ENCODE measurements at regions not wholly inside any gene's neighbourhood (a gene's known extent, or its start where the extent isn't known, plus 50 kb on each side); places are given as distances from the start of the nearest gene placed in this dataset.

DNA sequence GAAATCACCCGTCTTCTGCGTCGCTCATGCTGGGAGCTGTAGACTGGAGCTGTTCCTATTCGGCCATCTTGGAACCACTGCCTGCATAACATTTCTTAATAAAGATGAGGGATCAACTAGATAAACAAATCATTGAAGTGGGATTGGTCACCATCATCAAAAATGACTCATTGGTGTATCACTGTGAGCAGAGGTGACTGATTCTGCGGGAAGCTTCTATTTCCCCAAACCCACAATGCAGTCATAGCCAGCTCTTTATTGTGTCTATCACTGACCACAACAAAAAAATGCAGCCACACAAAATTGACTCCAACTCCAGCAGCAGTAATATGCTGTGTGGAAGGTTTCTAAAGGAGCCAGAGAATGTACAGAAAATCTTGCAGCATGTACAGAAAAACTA lies 630.7 kb upstream of the HS6ST1 start:
- no peak for DNase-seq (ENCODE audit: insufficient read length, low spot score, missing footprints)
- Histone ChIP-seq H2AFZ (ENCODE audit: low read length) (no peak overlapping the region), H3K36me3 (ENCODE audit: insufficient read depth, low read length) (no peaks in the 10 kb centered on the region), H3K27ac (ENCODE audit: low read depth, low read length) (no peak overlapping the region), H4K20me1 (ENCODE audit: insufficient read depth, low read length) (no peaks in the 10 kb centered on the region), H3K9me3 (ENCODE audit: low read depth, low read length) (no peaks in the 10 kb centered on the region), H3K4me1 (ENCODE audit: insufficient read depth, low read length) (no peaks in the 10 kb centered on the region), H3K4me2 (ENCODE audit: insufficient read depth, low read length) (no peak overlapping the region), H3K4me3 (ENCODE audit: insufficient read depth, low read length) (no peak overlapping the region), H3K27me3 (ENCODE audit: insufficient read depth, low read length) (no peaks in the 10 kb centered on the region), H3K79me2 (ENCODE audit: insufficient read depth, low read length) (no peaks in the 10 kb centered on the region)
- TF ChIP-seq, protein P1, sequence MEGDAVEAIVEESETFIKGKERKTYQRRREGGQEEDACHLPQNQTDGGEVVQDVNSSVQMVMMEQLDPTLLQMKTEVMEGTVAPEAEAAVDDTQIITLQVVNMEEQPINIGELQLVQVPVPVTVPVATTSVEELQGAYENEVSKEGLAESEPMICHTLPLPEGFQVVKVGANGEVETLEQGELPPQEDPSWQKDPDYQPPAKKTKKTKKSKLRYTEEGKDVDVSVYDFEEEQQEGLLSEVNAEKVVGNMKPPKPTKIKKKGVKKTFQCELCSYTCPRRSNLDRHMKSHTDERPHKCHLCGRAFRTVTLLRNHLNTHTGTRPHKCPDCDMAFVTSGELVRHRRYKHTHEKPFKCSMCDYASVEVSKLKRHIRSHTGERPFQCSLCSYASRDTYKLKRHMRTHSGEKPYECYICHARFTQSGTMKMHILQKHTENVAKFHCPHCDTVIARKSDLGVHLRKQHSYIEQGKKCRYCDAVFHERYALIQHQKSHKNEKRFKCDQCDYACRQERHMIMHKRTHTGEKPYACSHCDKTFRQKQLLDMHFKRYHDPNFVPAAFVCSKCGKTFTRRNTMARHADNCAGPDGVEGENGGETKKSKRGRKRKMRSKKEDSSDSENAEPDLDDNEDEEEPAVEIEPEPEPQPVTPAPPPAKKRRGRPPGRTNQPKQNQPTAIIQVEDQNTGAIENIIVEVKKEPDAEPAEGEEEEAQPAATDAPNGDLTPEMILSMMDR (IDR thresholded peaks at IDR 0.05; ENCODE audit: extremely low read depth, low read depth, low read length), result no peak

DNA sequence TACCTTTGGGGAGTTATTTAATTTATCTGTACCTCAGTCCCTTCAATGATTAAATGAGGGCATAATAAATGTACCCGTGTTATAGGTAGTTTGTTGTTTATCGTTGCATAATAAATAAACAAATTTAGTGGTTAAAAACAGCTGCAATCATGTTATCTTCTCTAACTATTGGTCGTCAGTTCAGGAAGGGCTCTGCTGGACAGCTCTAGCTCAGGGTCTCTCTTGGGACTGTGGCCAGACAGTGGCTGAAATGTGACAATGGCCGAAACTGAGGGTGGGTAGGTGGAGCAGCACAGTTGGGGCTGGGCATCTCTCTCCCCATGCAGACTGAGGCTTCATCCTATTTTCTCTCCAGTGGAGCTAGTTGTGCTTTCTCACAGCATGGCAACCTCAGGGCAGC lies 632.1 kb upstream of the HS6ST1 start:
- DNase-seq (ENCODE audit: insufficient read length, low spot score, missing footprints), result no peak
- no peak overlapping the region for H3K27ac ChIP-seq (ENCODE audit: low read depth, low read length)
- H3K27me3 ChIP-seq (ENCODE audit: insufficient read depth, low read length), result no peaks in the 10 kb centered on the region
- no peaks in the 10 kb centered on the region for H3K79me2 ChIP-seq (ENCODE audit: insufficient read depth, low read length)
- no peaks in the 10 kb centered on the region for H3K36me3 ChIP-seq (ENCODE audit: insufficient read depth, low read length)
- H3K4me1 ChIP-seq (ENCODE audit: insufficient read depth, low read length), result no peaks in the 10 kb centered on the region
- TF ChIP-seq, protein P1 (IDR thresholded peaks at IDR 0.05; ENCODE audit: extremely low read depth, low read depth, low read length), result no peak
- no peaks in the 10 kb centered on the region for H4K20me1 ChIP-seq (ENCODE audit: insufficient read depth, low read length)
- H2AFZ ChIP-seq (ENCODE audit: low read length), result no peak overlapping the region
- H3K4me3 ChIP-seq (ENCODE audit: insufficient read depth, low read length), result no peak overlapping the region
- H3K9me3 ChIP-seq (ENCODE audit: low read depth, low read length), result no peaks in the 10 kb centered on the region
- no peak overlapping the region for H3K4me2 ChIP-seq (ENCODE audit: insufficient read depth, low read length)

DNA sequence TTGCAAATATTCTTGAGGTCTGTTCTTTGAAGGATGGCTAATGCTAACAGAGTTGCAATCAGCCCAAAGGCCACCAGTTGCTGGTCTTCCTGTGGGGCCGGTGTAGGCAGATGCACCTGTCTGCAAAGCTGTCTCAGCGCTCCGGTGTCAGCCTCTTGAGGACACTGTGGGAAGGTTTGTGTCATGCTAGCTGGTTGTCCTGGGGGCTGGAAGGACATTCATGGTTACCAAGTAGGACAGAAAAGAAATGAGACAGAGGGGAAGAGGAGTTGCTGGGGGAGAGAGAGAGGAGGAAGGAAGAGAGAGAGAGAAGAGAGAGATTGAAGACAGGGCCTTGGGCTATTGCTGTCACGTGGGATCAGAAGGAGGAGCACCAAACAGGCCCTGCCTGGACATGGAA lies 639.6 kb upstream of the HS6ST1 start:
- no peaks in the 10 kb centered on the region for H3K79me2 ChIP-seq (ENCODE audit: insufficient read depth, low read length)
- H3K27ac ChIP-seq (ENCODE audit: low read depth, low read length), result no peak overlapping the region
- H3K27me3 ChIP-seq (ENCODE audit: insufficient read depth, low read length), result no peaks in the 10 kb centered on the region
- H3K4me3 ChIP-seq (ENCODE audit: insufficient read depth, low read length), result no peak overlapping the region
- H2AFZ ChIP-seq (ENCODE audit: low read length), result no peak overlapping the region
- no peak overlapping the region for H3K4me2 ChIP-seq (ENCODE audit: insufficient read depth, low read length)
- H3K36me3 ChIP-seq (ENCODE audit: insufficient read depth, low read length), result no peaks in the 10 kb centered on the region
- H3K4me1 ChIP-seq (ENCODE audit: insufficient read depth, low read length), result no peaks in the 10 kb centered on the region
- TF ChIP-seq, protein P1 (IDR thresholded peaks at IDR 0.05; ENCODE audit: extremely low read depth, low read depth, low read length), result no peak
- no peaks in the 10 kb centered on the region for H4K20me1 ChIP-seq (ENCODE audit: insufficient read depth, low read length)
- no peak for DNase-seq (ENCODE audit: insufficient read length, low spot score, missing footprints)
- H3K9me3 ChIP-seq (ENCODE audit: low read depth, low read length), result peaks cover 4% of the 10 kb centered on the region

DNA sequence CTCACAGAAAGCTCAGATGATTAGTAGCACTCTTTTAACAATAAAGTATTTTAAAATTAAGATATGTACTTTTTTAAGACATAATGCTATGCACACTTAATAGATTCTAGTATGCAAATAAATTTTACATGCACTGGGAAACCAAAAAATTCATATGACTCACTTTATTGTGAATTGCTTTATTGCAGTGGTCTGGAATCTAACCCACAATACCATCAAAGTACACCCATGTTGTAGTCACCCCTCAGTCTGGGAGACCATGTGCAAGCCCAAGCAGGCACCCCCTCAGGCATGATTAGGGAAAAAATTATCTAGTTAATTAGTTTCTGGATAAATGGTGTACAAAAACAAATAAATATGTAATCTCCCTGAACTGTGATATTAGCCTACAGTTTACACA lies 649.0 kb upstream of the HS6ST1 start:
- Histone ChIP-seq H3K4me1 (ENCODE audit: insufficient read depth, low read length) (no peaks in the 10 kb centered on the region), H3K79me2 (ENCODE audit: insufficient read depth, low read length) (no peaks in the 10 kb centered on the region), H4K20me1 (ENCODE audit: insufficient read depth, low read length) (no peaks in the 10 kb centered on the region), H3K4me2 (ENCODE audit: insufficient read depth, low read length) (no peak overlapping the region), H3K4me3 (ENCODE audit: insufficient read depth, low read length) (no peak overlapping the region), H3K9me3 (ENCODE audit: low read depth, low read length) (peaks cover 3% of the 10 kb centered on the region), H2AFZ (ENCODE audit: low read length) (no peak overlapping the region), H3K27me3 (ENCODE audit: insufficient read depth, low read length) (no peaks in the 10 kb centered on the region), H3K27ac (ENCODE audit: low read depth, low read length) (no peak overlapping the region), H3K36me3 (ENCODE audit: insufficient read depth, low read length) (no peaks in the 10 kb centered on the region)
- DNase-seq (ENCODE audit: insufficient read length, low spot score, missing footprints), result no peak
- TF ChIP-seq, protein P1 (IDR thresholded peaks at IDR 0.05; ENCODE audit: extremely low read depth, low read depth, low read length), result no peak
